Activated T-cell treated with anti-CD3 and anti-CD28 coated beads, Interleukin-2, amount 50 U/mL, for 24 hours (primary cell): ENCODE measurements at regions not wholly inside any gene's neighbourhood (a gene's known extent, or its start where the extent isn't known, plus 50 kb on each side); places are given as distances from the start of the nearest gene placed in this dataset.
"Not testable (repeated sequence)": the region's sequence is repeated elsewhere in the genome, so short reads cannot be mapped to it uniquely, and the experiment has no call there.

ENCODE experiments used
- DNase-seq: peaks from one replicate; pipeline ENCODE4 v3.0.0-alpha.2; 2020
- H3K27ac Mint-ChIP-seq: 2 replicates; pipeline ENCODE4 v1.8.0; 2020; ENCODE audit warnings: mild to moderate bottlenecking, mixed read lengths
- H3K27me3 Mint-ChIP-seq: 2 replicates; pipeline ENCODE4 v1.8.0; 2020; ENCODE audit warnings: mixed read lengths
- H3K36me3 Mint-ChIP-seq: 2 replicates; pipeline ENCODE4 v1.8.0; 2020; ENCODE audit warnings: low read depth, mixed read lengths
- H3K4me1 Mint-ChIP-seq: 2 replicates; pipeline ENCODE4 v1.8.0; 2020; ENCODE audit warnings: low read depth, mixed read lengths
- H3K4me3 Mint-ChIP-seq: 2 replicates; pipeline ENCODE4 v1.8.0; 2020; ENCODE audit warnings: mild to moderate bottlenecking, moderate library complexity, mixed read lengths
- H3K9me3 Mint-ChIP-seq: 2 replicates; pipeline ENCODE4 v1.8.0; 2020; ENCODE audit warnings: mixed read lengths

GRCh38 chr2:180539541-180539940, 440.9 kb upstream of the UBE2E3 start:
- no peak overlapping the region for H3K4me3 Mint-ChIP-seq
- no peaks in the 10 kb centered on the region for H3K4me1 Mint-ChIP-seq
- no peak for DNase-seq
- no peaks in the 10 kb centered on the region for H3K27me3 Mint-ChIP-seq
- no peak overlapping the region for H3K27ac Mint-ChIP-seq
- no peaks in the 10 kb centered on the region for H3K9me3 Mint-ChIP-seq
- no peaks in the 10 kb centered on the region for H3K36me3 Mint-ChIP-seq

GRCh38 chr2:180535289-180535688, 445.1 kb upstream of the UBE2E3 start:
- Mint-ChIP-seq H3K9me3 (no peaks in the 10 kb centered on the region), H3K36me3 (no peaks in the 10 kb centered on the region), H3K4me3 (no peak overlapping the region), H3K27me3 (no peaks in the 10 kb centered on the region), H3K27ac (no peak overlapping the region), H3K4me1 (no peaks in the 10 kb centered on the region)
- DNase-seq, result no peak

- not testable (repeated sequence) for H3K36me3 Mint-ChIP-seq, H3K27ac Mint-ChIP-seq, H3K4me3 Mint-ChIP-seq, H3K27me3 Mint-ChIP-seq, DNase-seq, H3K9me3 Mint-ChIP-seq, H3K4me1 Mint-ChIP-seq
These were observed 448.6 kb upstream of the UBE2E3 start for GRCh38 chr2:180531787-180532186.

GRCh38 chr2:180524499-180524898, 455.9 kb upstream of the UBE2E3 start:
- no peak overlapping the region for H3K4me3 Mint-ChIP-seq
- H3K4me1 Mint-ChIP-seq, result no peaks in the 10 kb centered on the region
- no peak overlapping the region for H3K27ac Mint-ChIP-seq
- H3K9me3 Mint-ChIP-seq, result no peaks in the 10 kb centered on the region
- H3K36me3 Mint-ChIP-seq, result no peaks in the 10 kb centered on the region
- peaks cover 3% of the 10 kb centered on the region for H3K27me3 Mint-ChIP-seq
- no peak for DNase-seq

GRCh38 chr2:180523621-180524340, 456.6 kb upstream of the UBE2E3 start:
- no peak overlapping the region for H3K27ac Mint-ChIP-seq
- no peak for DNase-seq
- H3K4me1 Mint-ChIP-seq, result no peaks in the 10 kb centered on the region
- H3K27me3 Mint-ChIP-seq, result peaks cover 3% of the 10 kb centered on the region
- no peak overlapping the region for H3K4me3 Mint-ChIP-seq
- H3K9me3 Mint-ChIP-seq, result no peaks in the 10 kb centered on the region
- H3K36me3 Mint-ChIP-seq, result no peaks in the 10 kb centered on the region

GRCh38 chr2:180520921-180521581, 459.4 kb upstream of the UBE2E3 start:
- no peak for DNase-seq
- no peaks in the 10 kb centered on the region for H3K9me3 Mint-ChIP-seq

GRCh38 chr2:180520206-180520605, 460.2 kb upstream of the UBE2E3 start:
- H3K4me3 Mint-ChIP-seq, result no peak overlapping the region

More at GRCh38 chr2:180520921-180521581, 459.4 kb upstream of the UBE2E3 start:
- Mint-ChIP-seq H3K27ac (no peak overlapping the region), H3K27me3 (peaks cover 3% of the 10 kb centered on the region), H3K4me1 (no peaks in the 10 kb centered on the region), H3K36me3 (no peaks in the 10 kb centered on the region), H3K4me3 (no peak overlapping the region)

GRCh38 chr2:180519276-180519675, 461.1 kb upstream of the UBE2E3 start:
- DNase-seq, result no peak
- Mint-ChIP-seq H3K4me1 (no peaks in the 10 kb centered on the region), H3K36me3 (no peaks in the 10 kb centered on the region), H3K9me3 (no peaks in the 10 kb centered on the region), H3K27me3 (peaks cover 3% of the 10 kb centered on the region), H3K4me3 (no peak overlapping the region), H3K27ac (no peak overlapping the region)

More at GRCh38 chr2:180520206-180520605, 460.2 kb upstream of the UBE2E3 start:
- H3K4me1 Mint-ChIP-seq, result no peaks in the 10 kb centered on the region
- DNase-seq, result no peak
- peaks cover 3% of the 10 kb centered on the region for H3K27me3 Mint-ChIP-seq
- H3K9me3 Mint-ChIP-seq, result no peaks in the 10 kb centered on the region
- H3K27ac Mint-ChIP-seq, result no peak overlapping the region
- H3K36me3 Mint-ChIP-seq, result no peaks in the 10 kb centered on the region

- Mint-ChIP-seq H3K27ac (no peak overlapping the region), H3K9me3 (no peaks in the 10 kb centered on the region), H3K4me1 (no peaks in the 10 kb centered on the region), H3K27me3 (peaks cover 3% of the 10 kb centered on the region), H3K4me3 (no peak overlapping the region), H3K36me3 (no peaks in the 10 kb centered on the region)
- DNase-seq, result no peak
These were observed 464.2 kb upstream of the UBE2E3 start for GRCh38 chr2:180516232-180516631.

GRCh38 chr2:180513389-180513788, 467.0 kb upstream of the UBE2E3 start:
- Mint-ChIP-seq H3K36me3 (no peaks in the 10 kb centered on the region), H3K4me1 (no peaks in the 10 kb centered on the region), H3K27ac (no peak overlapping the region), H3K9me3 (no peaks in the 10 kb centered on the region), H3K4me3 (no peak overlapping the region), H3K27me3 (peaks cover 6% of the 10 kb centered on the region)
- DNase-seq, result no peak

GRCh38 chr2:180508458-180508857, 471.9 kb upstream of the UBE2E3 start:
- Mint-ChIP-seq H3K27me3 (peaks cover 6% of the 10 kb centered on the region), H3K4me1 (no peaks in the 10 kb centered on the region), H3K9me3 (no peaks in the 10 kb centered on the region), H3K4me3 (no peak overlapping the region), H3K27ac (no peak overlapping the region), H3K36me3 (no peaks in the 10 kb centered on the region)
- no peak for DNase-seq

GRCh38 chr2:180507028-180507427, 473.4 kb upstream of the UBE2E3 start:
- Mint-ChIP-seq H3K4me3 (no peak overlapping the region), H3K9me3 (no peaks in the 10 kb centered on the region), H3K27ac (no peak overlapping the region), H3K4me1 (no peaks in the 10 kb centered on the region), H3K36me3 (no peaks in the 10 kb centered on the region), H3K27me3 (peaks cover 6% of the 10 kb centered on the region)
- DNase-seq, result no peak

GRCh38 chr2:180505203-180505602, 475.2 kb upstream of the UBE2E3 start:
- Mint-ChIP-seq H3K4me1 (no peaks in the 10 kb centered on the region), H3K36me3 (no peaks in the 10 kb centered on the region), H3K9me3 (no peaks in the 10 kb centered on the region), H3K27ac (no peak overlapping the region), H3K4me3 (no peak overlapping the region), H3K27me3 (peaks cover 6% of the 10 kb centered on the region)
- DNase-seq, result no peak

- peaks cover 4% of the 10 kb centered on the region for H3K27me3 Mint-ChIP-seq
- peaks cover 6% of the 10 kb centered on the region for H3K9me3 Mint-ChIP-seq
- H3K27ac Mint-ChIP-seq, result no peak overlapping the region
- H3K4me1 Mint-ChIP-seq, result no peaks in the 10 kb centered on the region
- H3K4me3 Mint-ChIP-seq, result no peak overlapping the region
- H3K36me3 Mint-ChIP-seq, result no peaks in the 10 kb centered on the region
- no peak for DNase-seq
These were observed 482.7 kb upstream of the UBE2E3 start for GRCh38 chr2:180497621-180498152.

- no peaks in the 10 kb centered on the region for H3K4me1 Mint-ChIP-seq
These were observed 484.8 kb upstream of the UBE2E3 start for GRCh38 chr2:180495606-180496005.

More at GRCh38 chr2:180495606-180496005, 484.8 kb upstream of the UBE2E3 start:
- DNase-seq, result no peak
- H3K27ac Mint-ChIP-seq, result no peak overlapping the region
- no peak overlapping the region for H3K4me3 Mint-ChIP-seq
- H3K27me3 Mint-ChIP-seq, result peaks cover 4% of the 10 kb centered on the region
- H3K9me3 Mint-ChIP-seq, result peaks cover 16% of the 10 kb centered on the region
- no peaks in the 10 kb centered on the region for H3K36me3 Mint-ChIP-seq
